ENCODE measurements at regions not wholly inside any gene's neighbourhood (a gene's known extent, or its start where the extent isn't known, plus 50 kb on each side); places are given as distances from the start of the nearest gene placed in this dataset.
"Not testable (repeated sequence)": the region's sequence is repeated elsewhere in the genome, so short reads cannot be mapped to it uniquely, and the experiment has no call there.

- H3K4me3 ChIP-seq (ENCODE audit: low read length) = no peak overlapping the region
- no peak for TF ChIP-seq CTCF (conservative IDR thresholded peaks at IDR 0.05; ENCODE audit: low read depth, low read length)
- DNase-seq (ENCODE audit: low read depth) = no peak
These were observed 61.2 kb upstream of the PITX1 start for GRCh38 chr5:135095052-135095715.

GRCh38 chr5:135094339-135095051 lies 60.5 kb upstream of the PITX1 start:
- no peak for TF ChIP-seq CTCF (conservative IDR thresholded peaks at IDR 0.05; ENCODE audit: low read depth, low read length)
- DNase-seq (ENCODE audit: low read depth) = no peak
- H3K4me3 ChIP-seq (ENCODE audit: low read length) = no peak overlapping the region

- H3K4me3 ChIP-seq (ENCODE audit: low read length); DNase-seq (ENCODE audit: low read depth): not testable (repeated sequence)
These were observed 59.5 kb upstream of the PITX1 start for GRCh38 chr5:135093483-135093882.

GRCh38 chr5:135092476-135092875 lies 58.4 kb upstream of the PITX1 start:
- H3K4me3 ChIP-seq (ENCODE audit: low read length) = no peak overlapping the region
- no peak for TF ChIP-seq CTCF (conservative IDR thresholded peaks at IDR 0.05; ENCODE audit: low read depth, low read length)
- no peak for DNase-seq (ENCODE audit: low read depth)

GRCh38 chr5:135091286-135091685 lies 57.3 kb upstream of the PITX1 start:
- DNase-seq (ENCODE audit: low read depth) = no peak

GRCh38 chr5:135089912-135090311 lies 55.9 kb upstream of the PITX1 start:
- TF ChIP-seq CTCF (conservative IDR thresholded peaks at IDR 0.05; ENCODE audit: low read depth, low read length) = no peak
- no peak for DNase-seq (ENCODE audit: low read depth)

More at GRCh38 chr5:135091286-135091685, 57.3 kb upstream of the PITX1 start:
- TF ChIP-seq CTCF (conservative IDR thresholded peaks at IDR 0.05; ENCODE audit: low read depth, low read length) = no peak
- no peak overlapping the region for H3K4me3 ChIP-seq (ENCODE audit: low read length)

GRCh38 chr5:135088911-135089310 lies 54.9 kb upstream of the PITX1 start:
- DNase-seq (ENCODE audit: low read depth) = no peak
- no peak for TF ChIP-seq CTCF (conservative IDR thresholded peaks at IDR 0.05; ENCODE audit: low read depth, low read length)
- H3K4me3 ChIP-seq (ENCODE audit: low read length) = no peak overlapping the region

More at GRCh38 chr5:135089912-135090311, 55.9 kb upstream of the PITX1 start:
- H3K4me3 ChIP-seq (ENCODE audit: low read length) = no peak overlapping the region

Data from retinal pigment epithelial cell (primary cell).